ENCODE measurements at regions not wholly inside any gene's neighbourhood (a gene's known extent, or its start where the extent isn't known, plus 50 kb on each side); places are given as distances from the start of the nearest gene placed in this dataset.

DNA sequence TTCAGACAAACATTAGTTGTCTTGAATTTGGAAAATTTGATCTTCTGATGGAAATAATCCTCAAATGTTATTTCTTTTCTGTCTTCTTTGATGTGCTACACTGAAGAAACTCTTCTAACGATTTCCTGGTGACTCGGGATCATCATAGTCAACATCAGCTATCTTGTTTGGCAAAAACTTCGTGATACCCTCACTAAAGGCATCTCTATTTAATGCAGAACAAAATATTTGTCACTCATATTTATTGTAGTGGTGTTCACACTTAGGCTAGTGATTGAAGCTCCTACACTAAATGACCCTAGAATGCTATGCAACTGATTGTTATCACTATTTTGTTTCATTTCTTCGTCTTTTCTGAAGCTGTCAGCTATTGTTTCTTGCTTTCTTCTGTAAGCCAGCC lies 334.7 kb upstream of the ZEB2 start:
- no peak for DNase-seq

GRCh38 chr2:144849612-144850011 lies 329.7 kb upstream of the ZEB2 start:
- DNase-seq: no peak

GRCh38 chr2:144848423-144848822 lies 328.5 kb upstream of the ZEB2 start:
- DNase-seq: no peak

DNA sequence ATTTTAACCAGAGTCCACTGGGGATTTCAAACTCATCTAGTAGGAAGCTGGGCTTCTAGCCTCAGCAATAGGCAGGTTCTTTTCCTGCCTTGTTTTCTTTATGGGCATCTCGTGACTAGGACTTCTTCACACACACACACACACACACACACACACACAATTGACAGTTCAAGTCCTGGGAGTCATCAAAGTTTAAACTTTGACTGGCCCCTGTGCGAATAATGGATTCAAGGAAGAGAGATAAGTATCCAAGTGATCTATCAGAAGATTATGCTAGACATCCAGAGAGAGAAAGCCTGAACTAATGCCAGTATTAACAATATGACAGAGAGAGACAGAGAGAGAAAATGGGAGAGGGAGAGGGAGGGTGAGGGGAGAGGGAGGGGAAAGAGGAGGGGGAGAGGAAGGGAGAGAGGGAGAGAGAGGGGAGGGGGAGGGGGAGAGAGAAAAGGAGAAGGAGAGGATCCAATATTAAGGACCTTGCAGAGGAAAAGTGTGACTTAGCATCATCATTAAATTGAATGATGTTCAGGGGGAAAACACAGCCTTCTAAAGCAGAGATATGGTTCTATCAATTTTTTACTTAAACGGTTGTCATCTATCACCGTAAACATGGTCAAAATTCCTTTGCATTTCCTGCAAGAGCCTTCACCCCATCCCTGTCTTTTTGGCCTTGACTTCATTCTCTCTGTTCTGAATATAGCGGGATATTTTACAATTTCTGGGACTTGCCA lies 327.6 kb upstream of the ZEB2 start:
- DNase-seq: no peak

- DNase-seq: peak; percentile 74
Measured at GRCh38 chr2:144836635-144837350, 316.9 kb upstream of the ZEB2 start.

- DNase-seq: peak; percentile 42
Measured at GRCh38 chr2:144835634-144836350, 315.9 kb upstream of the ZEB2 start.

DNA sequence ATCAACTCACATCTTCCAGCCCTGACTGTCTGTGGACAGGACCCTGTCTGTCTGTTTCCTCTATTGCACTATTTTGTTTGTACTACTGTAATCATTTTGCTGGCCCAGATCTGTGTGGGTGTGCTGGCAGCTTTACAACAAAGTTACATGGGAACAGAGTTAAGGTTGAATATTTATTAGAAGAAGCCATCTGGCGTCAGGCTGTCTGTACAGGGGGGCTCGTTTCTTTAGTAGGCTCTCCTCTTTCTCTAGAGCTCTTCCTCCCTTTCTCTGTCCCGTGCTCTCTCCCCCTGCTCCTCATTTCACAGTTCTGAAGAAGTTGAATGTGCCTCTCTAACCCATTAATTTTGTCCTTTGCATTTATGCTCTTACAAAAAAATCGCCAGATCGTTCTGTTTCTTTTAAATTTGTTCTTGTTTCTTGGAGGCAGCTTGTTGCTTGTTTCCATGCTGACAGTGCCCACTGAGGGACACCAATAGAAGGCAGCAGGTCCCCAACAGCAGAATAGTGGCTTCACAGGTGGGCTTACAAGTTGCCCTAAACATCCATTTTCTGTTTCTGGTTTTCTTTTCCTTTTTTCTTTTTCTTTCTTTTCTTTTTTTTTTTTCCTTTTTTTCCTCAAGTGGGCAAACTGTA lies 315.2 kb upstream of the ZEB2 start:
- DNase-seq: peak; percentile 84

GRCh38 chr2:144834363-144834762 lies 314.4 kb upstream of the ZEB2 start:
- no peak for DNase-seq

DNA sequence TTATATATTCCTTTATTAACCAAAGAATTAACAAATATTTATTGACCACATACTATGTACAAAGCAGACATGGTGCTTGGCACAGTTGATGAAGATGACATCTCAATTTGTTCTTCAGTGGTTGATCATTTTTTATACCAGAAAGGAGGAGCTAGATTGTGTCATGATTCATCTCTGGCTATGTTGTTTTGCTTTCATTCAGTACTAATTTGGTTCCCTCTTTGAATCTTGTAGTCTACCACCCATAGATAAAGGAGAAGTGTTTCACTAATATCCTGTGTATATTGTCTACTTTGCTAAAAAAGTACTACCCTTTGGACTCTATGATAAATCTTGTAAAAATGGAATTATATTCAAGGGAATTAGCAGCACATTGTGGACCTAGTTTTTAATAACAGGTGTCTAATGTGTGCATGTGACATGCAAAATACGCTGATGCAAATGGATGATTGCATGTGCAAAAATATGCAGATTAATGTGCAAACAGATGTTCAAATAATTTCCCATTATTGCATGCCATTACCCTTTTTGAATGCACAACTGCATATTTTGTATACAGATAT lies 313.2 kb upstream of the ZEB2 start:
- DNase-seq: no peak

DNA sequence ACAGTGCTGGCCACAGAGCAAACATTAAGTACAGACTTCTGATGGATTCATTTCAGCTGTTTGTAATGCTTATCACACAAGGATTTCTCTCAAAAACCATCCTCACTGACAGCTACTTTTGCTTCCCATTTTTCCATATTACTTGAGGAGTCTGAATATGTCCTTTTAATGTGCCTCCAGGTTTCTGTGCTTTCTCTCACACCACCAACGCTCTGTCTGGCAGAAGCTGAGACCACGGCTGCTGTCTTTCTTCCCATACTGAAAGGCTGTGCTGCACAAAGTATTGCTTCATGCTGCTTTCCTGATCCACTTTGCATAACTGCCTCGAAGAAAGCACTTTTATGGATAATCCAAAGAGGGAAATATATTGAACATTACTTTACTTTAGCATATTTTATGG lies 312.1 kb upstream of the ZEB2 start:
- DNase-seq: no peak

DNA sequence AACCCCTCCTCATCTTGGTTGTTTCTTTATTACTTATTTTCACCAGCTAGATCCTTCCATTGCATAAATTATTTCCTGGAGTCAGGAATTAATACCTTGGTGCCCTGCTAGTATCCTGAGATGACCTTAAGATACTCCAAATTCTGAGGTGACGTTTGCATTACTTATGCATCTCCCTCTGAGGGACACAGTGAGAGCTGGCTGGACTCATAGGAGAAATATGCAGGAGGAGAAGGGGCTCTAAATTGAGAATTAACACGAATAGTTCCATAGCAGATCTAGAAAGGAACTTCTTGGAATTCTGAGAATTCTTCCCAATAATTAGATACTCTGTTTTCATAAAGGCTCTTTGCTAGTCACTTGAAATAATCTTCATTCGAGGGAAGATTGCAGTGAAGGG lies 310.6 kb upstream of the ZEB2 start:
- DNase-seq: peak; percentile 75

DNA sequence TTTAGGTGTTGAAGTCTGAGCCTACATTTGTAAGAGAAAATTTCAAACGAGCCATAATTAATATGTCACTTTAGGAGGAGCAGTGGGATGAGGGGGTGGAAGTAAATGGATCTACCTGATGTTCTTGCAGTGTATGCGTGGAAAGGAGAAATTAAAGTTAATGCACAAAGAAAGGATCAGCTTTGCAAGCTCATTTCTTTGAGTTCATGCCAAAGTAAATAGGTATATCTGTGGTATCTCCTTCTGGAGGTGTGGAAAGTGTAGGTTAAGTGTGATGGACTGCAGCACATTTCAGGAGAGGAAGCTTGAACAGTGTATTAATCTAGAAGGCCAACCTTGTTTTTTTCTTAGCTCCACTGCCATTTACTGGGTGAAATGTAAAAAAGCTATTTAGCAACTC lies 307.5 kb upstream of the ZEB2 start:
- no peak for DNase-seq

DNA sequence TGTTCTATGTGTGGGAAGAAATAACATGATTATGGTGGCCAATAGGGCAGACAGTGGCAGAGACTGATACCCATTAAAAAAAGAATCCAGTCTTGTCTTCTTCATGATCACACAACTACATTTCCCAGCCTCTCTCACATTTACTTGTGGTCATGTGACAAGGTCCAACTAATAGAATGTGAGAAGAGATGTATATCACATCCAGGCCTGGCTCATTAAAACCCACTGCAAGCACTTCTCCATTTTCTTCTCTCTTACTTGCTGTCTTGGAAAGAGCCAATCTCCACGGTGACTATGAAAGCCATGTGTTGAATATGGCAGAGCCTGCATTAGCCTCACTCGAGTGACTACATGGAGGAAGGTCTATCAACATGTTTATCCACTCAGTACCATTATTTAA lies 306.2 kb upstream of the ZEB2 start:
- no peak for DNase-seq

DNA sequence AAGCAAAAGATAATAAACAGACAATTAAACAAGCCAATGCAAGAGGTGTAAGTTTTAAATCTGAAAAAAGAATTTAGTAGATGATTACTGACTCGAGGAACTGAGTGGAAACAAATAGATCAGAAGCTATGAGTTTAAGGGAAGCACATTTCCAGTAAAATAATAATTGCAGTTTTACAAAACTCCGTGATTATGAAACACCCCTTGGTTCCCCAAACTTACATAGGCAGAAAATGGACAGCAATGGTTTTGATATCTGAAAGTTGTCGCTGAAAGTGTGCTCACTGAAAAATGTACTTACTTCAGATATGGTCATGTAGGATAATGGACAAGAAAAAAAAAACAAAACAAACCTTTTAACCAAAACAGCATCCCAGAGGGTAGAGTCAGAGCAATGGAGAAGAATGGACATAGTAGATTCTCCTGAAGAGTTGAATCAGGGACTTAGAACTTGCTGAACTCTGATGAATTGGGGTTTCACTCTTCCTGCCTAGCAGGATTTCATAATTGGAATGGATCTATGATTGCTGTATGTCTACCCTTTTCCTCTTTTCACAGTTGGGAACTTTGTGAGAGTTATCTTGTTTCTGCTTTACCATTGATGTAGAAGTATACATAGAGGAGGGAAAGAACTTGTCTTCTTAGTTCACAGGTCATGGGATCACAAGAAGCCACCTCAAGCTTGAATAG lies 305.6 kb upstream of the ZEB2 start:
- no peak for DNase-seq

DNA sequence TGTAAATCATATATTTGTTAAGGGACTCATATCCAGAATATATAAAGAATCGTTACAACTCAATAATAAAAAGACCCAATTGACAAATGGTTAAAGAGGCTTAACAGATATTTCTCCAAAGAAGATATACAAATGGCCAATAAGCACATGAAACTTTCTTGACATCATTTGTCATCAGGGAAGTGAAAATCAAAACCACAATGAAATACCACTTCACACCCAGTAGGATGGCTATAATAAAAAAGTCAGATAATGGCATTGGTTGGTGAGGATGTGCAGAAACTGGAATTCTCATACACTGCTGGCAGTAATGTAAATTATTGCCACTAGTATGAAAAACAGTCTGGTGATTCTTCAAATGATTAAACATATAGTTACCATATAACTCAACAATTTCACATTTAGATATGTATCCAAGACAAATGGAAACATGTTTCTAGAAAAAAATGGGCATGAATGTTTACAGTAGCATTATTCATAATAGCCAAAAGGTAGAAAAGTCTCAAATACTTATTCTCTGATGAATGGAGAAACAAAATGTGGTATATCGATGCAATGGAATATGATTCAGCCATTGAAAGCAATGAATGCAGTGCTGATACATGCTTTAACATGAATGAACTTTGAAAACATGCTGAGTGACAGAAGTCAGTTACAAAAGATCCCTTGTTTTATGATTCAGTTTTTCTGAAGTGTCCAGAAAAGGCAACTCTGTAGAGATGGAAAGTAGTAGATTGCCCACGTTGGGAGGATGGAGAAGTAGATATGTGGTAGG lies 304.6 kb upstream of the ZEB2 start:
- no peak for DNase-seq

DNA sequence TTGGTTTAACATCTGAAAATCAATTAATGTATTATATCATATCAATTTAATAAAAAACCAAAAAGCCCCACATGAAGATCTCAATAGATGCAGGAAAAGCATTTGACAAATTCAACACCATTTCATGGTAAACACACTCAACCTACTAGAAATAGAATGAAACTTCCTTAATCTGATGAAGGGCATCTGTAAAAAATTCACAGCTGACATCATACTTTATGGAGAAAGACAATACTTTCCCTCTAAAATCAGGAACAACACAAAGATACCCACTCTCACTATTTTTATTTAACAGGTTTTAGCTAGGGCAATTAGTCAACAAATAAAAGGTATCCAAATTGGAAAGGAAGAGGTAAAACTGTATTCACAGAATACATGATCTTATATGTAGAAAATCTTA lies 303.0 kb upstream of the ZEB2 start:
- DNase-seq: no peak

DNA sequence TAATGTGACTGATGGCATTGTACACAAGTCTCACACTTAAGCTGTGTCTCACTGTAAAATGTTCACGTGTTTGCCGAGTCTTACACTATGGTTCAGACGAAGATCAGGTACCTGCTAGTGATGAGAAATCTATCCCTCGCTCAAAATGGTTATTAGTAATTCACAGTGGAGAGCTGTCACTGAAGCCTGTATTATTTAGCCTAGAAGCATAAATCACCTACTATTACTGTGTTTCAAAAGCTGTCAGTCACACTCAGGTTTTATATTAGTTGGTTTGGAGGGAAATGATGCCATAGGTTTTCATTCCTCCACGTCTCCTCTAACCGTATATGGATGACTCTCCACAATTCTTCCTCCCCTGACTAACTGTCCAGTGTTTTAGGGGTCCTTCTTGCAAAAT lies 292.4 kb upstream of the ZEB2 start:
- DNase-seq: no peak

GRCh38 chr2:144801766-144802165 lies 281.8 kb upstream of the ZEB2 start:
- peak; percentile 90 for DNase-seq

- DNase-seq: no peak
Measured at GRCh38 chr2:144801325-144801724, 281.4 kb upstream of the ZEB2 start.

DNA sequence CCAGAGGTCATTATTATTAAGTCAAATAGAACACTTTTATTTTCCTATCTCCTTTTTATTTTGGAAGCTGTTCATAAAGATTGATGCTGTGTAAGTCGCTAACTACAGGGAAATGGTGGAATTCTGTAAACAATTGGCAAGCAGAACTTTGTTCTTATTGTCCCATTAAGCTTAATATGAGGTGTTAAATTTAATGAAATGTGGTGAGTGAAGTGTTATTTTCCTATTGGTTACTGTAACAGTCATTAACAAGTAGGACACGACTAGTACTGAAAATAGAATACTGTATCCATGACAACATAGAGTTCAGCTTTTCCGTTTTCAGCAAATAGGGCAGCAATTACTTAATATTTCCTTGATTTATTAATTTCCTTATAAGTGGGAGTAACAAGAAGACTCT lies 279.1 kb upstream of the ZEB2 start:
- DNase-seq: no peak

GRCh38 chr2:144798034-144798433 lies 278.1 kb upstream of the ZEB2 start:
- DNase-seq: no peak

DNA sequence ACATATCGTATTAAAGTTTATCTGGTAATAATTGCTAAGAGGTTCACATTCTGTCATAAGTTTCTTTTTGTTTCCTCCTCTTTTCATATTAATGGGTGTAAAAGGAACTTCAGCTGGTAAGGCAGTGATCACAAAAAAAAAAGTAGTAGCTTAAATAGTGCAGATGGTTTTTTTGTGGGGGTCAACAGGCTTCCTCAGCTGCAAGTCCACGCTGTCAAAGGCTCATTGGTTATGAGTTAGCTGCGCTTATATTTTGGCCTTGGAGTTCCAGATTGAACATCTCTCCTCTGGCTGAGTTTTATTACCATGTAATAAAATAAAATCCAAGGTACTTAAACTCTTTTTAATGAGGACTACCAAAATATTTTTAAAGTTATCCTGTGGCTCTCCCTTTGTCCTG lies 277.0 kb upstream of the ZEB2 start:
- no peak for DNase-seq
